H1 (cell line): ENCODE measurements at regions not wholly inside any gene's neighbourhood (a gene's known extent, or its start where the extent isn't known, plus 50 kb on each side); places are given as distances from the start of the nearest gene placed in this dataset.

ENCODE experiments used
- CTCF ChIA-PET: fragments of 300-600 bp; sonication (Branson Sonifier 250); formaldehyde crosslinking; loops from one replicate; lab custom pipeline; 2021; ENCODE audit not compliant: partially characterized antibody; lab: Charles Lee
- POLR2A ChIA-PET: fragments of 300-600 bp; sonication (Branson Sonifier 250); formaldehyde crosslinking; loops from one replicate; lab custom pipeline; 2021; ENCODE audit warnings: inconsistent platforms; ENCODE audit not compliant: partially characterized antibody; lab: Charles Lee
- DNase-seq, 2 experiments: peaks; one replicate each; pipeline versions ENCODE4 v3.0.0 to v3.0.0-alpha.2; 2010 to 2022; ENCODE audit warnings: low spot score in 2 of 2, low read depth in 1 of 2, mixed read lengths in 1 of 2
- FAIRE-seq: peaks from 2 replicates; lab custom pipeline; 2011; peaks lifted over from hg19 to GRCh38; lab: Jason Lieb, UNC
- H2AFZ ChIP-seq: 2 replicates; pipeline ENCODE4 v1.8.1; 2012; ENCODE audit warnings: low read length, inconsistent platforms
- H2AK5ac ChIP-seq: 2 replicates; pipeline ENCODE4 v1.6.1; 2013; ENCODE audit warnings: low read depth, low read length
- H2BK120ac ChIP-seq: replicated peaks from 2 replicates; pipeline ENCODE3; 2013; ENCODE audit warnings: low read depth, low read length, inconsistent platforms
- H2BK12ac ChIP-seq: 2 replicates; pipeline ENCODE4 v1.6.1; 2013; ENCODE audit warnings: low read depth, low read length
- H2BK15ac ChIP-seq: 2 replicates; pipeline ENCODE4 v1.6.1; 2013; ENCODE audit warnings: low read length
- H2BK20ac ChIP-seq: 2 replicates; pipeline ENCODE4 v1.6.1; 2013; ENCODE audit warnings: low read length
- H2BK5ac ChIP-seq: 2 replicates; pipeline ENCODE4 v1.6.1; 2013; ENCODE audit warnings: low read depth, low read length
- H3K14ac ChIP-seq: 2 replicates; pipeline ENCODE4 v1.6.1; 2013; ENCODE audit warnings: inconsistent platforms; ENCODE audit not compliant: insufficient read length
- H3K18ac ChIP-seq: 2 replicates; pipeline ENCODE4 v1.6.1; 2013; ENCODE audit warnings: low read length; ENCODE audit errors: extremely low read depth
- H3K23ac ChIP-seq: 2 replicates; pipeline ENCODE4 v1.6.1; 2013; ENCODE audit warnings: inconsistent platforms; ENCODE audit not compliant: insufficient read length
- H3K23me2 ChIP-seq: 2 replicates; pipeline ENCODE4 v1.6.1; 2013; ENCODE audit warnings: low read depth, low read length
- H3K27ac ChIP-seq: 2 replicates; pipeline ENCODE4 v1.6.1; 2011; ENCODE audit warnings: low read depth, low read length, inconsistent platforms
- H3K27me3 ChIP-seq, 4 experiments: replicated peaks in 1 of 4; 1 replicate in 1 of 4; 2 replicates in 3 of 4; pipeline versions ENCODE4 v1.6.1 to v1.8.1; 2011 to 2013; ENCODE audit warnings: low read length in 3 of 4, mild to moderate bottlenecking in 3 of 4, inconsistent platforms in 2 of 4, mixed read lengths in 2 of 4, moderate library complexity in 1 of 4; ENCODE audit not compliant: control insufficient read depth in 3 of 4, insufficient read depth in 3 of 4; ENCODE audit errors: extremely low read depth in 1 of 4
- H3K36me3 ChIP-seq, 4 experiments: 2 replicates each; pipeline versions ENCODE4 v1.6.1 to v1.8.1; 2011 to 2013; ENCODE audit warnings: mild to moderate bottlenecking in 4 of 4, low read length in 3 of 4, moderate library complexity in 2 of 4, control low read depth in 1 of 4, inconsistent platforms in 1 of 4; ENCODE audit not compliant: insufficient read depth in 4 of 4, control insufficient read depth in 2 of 4
- H3K4ac ChIP-seq: replicated peaks from 2 replicates; pipeline ENCODE3; 2013; ENCODE audit warnings: low read length, low read depth, mixed read lengths, inconsistent platforms; ENCODE audit not compliant: insufficient read length
- H3K4me1 ChIP-seq, 4 experiments: replicated peaks in 1 of 4; 1 replicate in 1 of 4; 2 replicates in 3 of 4; pipeline versions ENCODE4 v1.6.1 to v1.8.1; 2011 to 2013; ENCODE audit warnings: low read length in 3 of 4, inconsistent platforms in 2 of 4, mixed read lengths in 1 of 4; ENCODE audit not compliant: insufficient read depth in 4 of 4, control insufficient read depth in 3 of 4
- H3K4me2 ChIP-seq, 2 experiments: 2 replicates each; pipeline versions ENCODE4 v1.6.1 to v1.8.1; 2011 to 2013; ENCODE audit warnings: low read depth in 2 of 2, low read length in 2 of 2, control low read depth in 1 of 2, inconsistent platforms in 1 of 2, mild to moderate bottlenecking in 1 of 2; ENCODE audit not compliant: insufficient read depth in 1 of 2
- H3K4me3 ChIP-seq, 4 experiments: fragments of 200-600, 300-600 bp in 1 of 4; sonication (generic), shearing (Covaris generic), sonication (Bioruptor Twin) in 1 of 4; 2 replicates each; pipeline versions ENCODE4 v1.5.1 to v1.8.1; 2011 to 2016; ENCODE audit warnings: low read length in 4 of 4, low read depth in 3 of 4, control low read depth in 2 of 4, inconsistent platforms in 2 of 4, mild to moderate bottlenecking in 2 of 4, mixed read lengths in 1 of 4, moderate library complexity in 1 of 4; ENCODE audit not compliant: insufficient read depth in 2 of 4; ENCODE audit errors: extremely low read depth in 1 of 4
- H3K56ac ChIP-seq: replicated peaks from 2 replicates; pipeline ENCODE3; 2013; ENCODE audit warnings: low read depth, mild to moderate bottlenecking, mixed read lengths, low read length, inconsistent platforms; ENCODE audit not compliant: insufficient read length
- H3K79me1 ChIP-seq: 2 replicates; pipeline ENCODE4 v1.6.1; 2013; ENCODE audit warnings: low read depth, low read length, control low read depth
- H3K79me2 ChIP-seq, 2 experiments: 2 replicates each; pipeline versions ENCODE4 v1.6.1 to v1.8.1; 2012 to 2013; ENCODE audit warnings: low read length in 2 of 2, mild to moderate bottlenecking in 2 of 2, inconsistent platforms in 1 of 2; ENCODE audit not compliant: insufficient read depth in 2 of 2, control insufficient read depth in 1 of 2
- H3K9ac ChIP-seq, 4 experiments: replicated peaks in 1 of 4; 1 replicate in 1 of 4; 2 replicates in 3 of 4; pipeline versions ENCODE4 v1.6.1 to v1.8.1; 2011 to 2013; ENCODE audit warnings: low read depth in 3 of 4, low read length in 3 of 4, control low read depth in 2 of 4, mild to moderate bottlenecking in 2 of 4, moderate library complexity in 2 of 4, inconsistent platforms in 1 of 4; ENCODE audit errors: extremely low read depth in 1 of 4
- H3K9me3 ChIP-seq, 2 experiments: 2 replicates each; pipeline versions ENCODE4 v1.6.1 to v1.8.1; 2012 to 2013; ENCODE audit warnings: mild to moderate bottlenecking in 2 of 2, moderate library complexity in 2 of 2, control low read depth in 1 of 2, inconsistent platforms in 1 of 2, low read depth in 1 of 2, low read length in 1 of 2, mixed read lengths in 1 of 2; ENCODE audit not compliant: insufficient read depth in 2 of 2
- H4K20me1 ChIP-seq, 2 experiments: replicated peaks in 1 of 2; 2 replicates each; pipeline versions ENCODE3 to v1.8.1; 2011 to 2013; ENCODE audit warnings: inconsistent platforms in 2 of 2, low read length in 2 of 2, mild to moderate bottlenecking in 1 of 2; ENCODE audit not compliant: insufficient read depth in 2 of 2, control insufficient read depth in 1 of 2
- H4K5ac ChIP-seq: 2 replicates; pipeline ENCODE4 v1.6.1; 2013; ENCODE audit warnings: low read length, low read depth, mixed read lengths, inconsistent platforms; ENCODE audit not compliant: insufficient read length
- H4K8ac ChIP-seq: 2 replicates; pipeline ENCODE4 v1.8.0; 2013; ENCODE audit warnings: mild to moderate bottlenecking, moderate library complexity, low read length, inconsistent platforms; ENCODE audit not compliant: insufficient read depth; ENCODE audit errors: extremely low read depth
- H4K91ac ChIP-seq: replicated peaks from 2 replicates; pipeline ENCODE3; 2013; ENCODE audit warnings: low read length, mixed read lengths, inconsistent platforms; ENCODE audit not compliant: insufficient read length
- ATF3 ChIP-seq: IDR thresholded peaks from 2 replicates; pipeline ENCODE4 v1.6.1; 2011; ENCODE audit warnings: low read depth, mild to moderate bottlenecking, low read length; ENCODE audit not compliant: insufficient read depth
- EP300 ChIP-seq, 2 experiments: IDR thresholded peaks; 1 replicate in 1 of 2; 2 replicates in 1 of 2; pipeline ENCODE4 v1.6.1; 2011 to 2012; ENCODE audit warnings: low read depth in 2 of 2, low read length in 2 of 2, mild to moderate bottlenecking in 2 of 2, borderline replicate concordance in 1 of 2, inconsistent platforms in 1 of 2, moderate library complexity in 1 of 2
- KDM1A ChIP-seq: fragments of 200-600, 300-600 bp; sonication (generic); IDR thresholded peaks from 2 replicates; pipeline ENCODE4 v1.7.1; 2016; ENCODE audit warnings: mild to moderate bottlenecking, low read length, borderline replicate concordance
- POU5F1 ChIP-seq: IDR thresholded peaks from 2 replicates; pipeline ENCODE4 v1.6.1; 2011; ENCODE audit warnings: low read depth, mild to moderate bottlenecking, low read length, moderate library complexity
- RBBP5 ChIP-seq: IDR thresholded peaks from 2 replicates; pipeline ENCODE4 v1.7.1; 2012; ENCODE audit warnings: low read depth, mild to moderate bottlenecking, inconsistent platforms, low read length, moderate library complexity, borderline replicate concordance
- RNF2 ChIP-seq: fragments of 200-900, 300-1000 bp; sonication (generic); IDR thresholded peaks from 2 replicates; pipeline ENCODE4 v1.7.1; 2016; ENCODE audit warnings: borderline replicate concordance, low read depth, mild to moderate bottlenecking, antibody characterized with exemption, low read length; ENCODE audit not compliant: poor library complexity, severe bottlenecking; ENCODE audit errors: missing control alignments
- SP4 ChIP-seq: IDR thresholded peaks from 2 replicates; pipeline ENCODE4 v1.6.1; 2012; ENCODE audit warnings: low read length, inconsistent platforms
- SUZ12 ChIP-seq: fragments of 200-600 bp; sonication (generic); IDR thresholded peaks from 2 replicates; pipeline ENCODE4 v1.6.1; 2012; ENCODE audit warnings: mild to moderate bottlenecking, inconsistent platforms, low read length, moderate library complexity, mixed read lengths
- TCF12 ChIP-seq: IDR thresholded peaks from 2 replicates; pipeline ENCODE4 v1.6.1; 2011; ENCODE audit warnings: low read depth, mild to moderate bottlenecking, low read length
- ZNF274 ChIP-seq: IDR thresholded peaks from 2 replicates; pipeline ENCODE4 v1.7.0; 2012; ENCODE audit warnings: low read length, borderline replicate concordance; ENCODE audit errors: extremely low read depth
- WGBS, 2 experiments: shearing (Covaris generic) in 1 of 2; methylation state at CpG; one replicate each; pipeline versions ENCODE4 v1.1.6 to v1.1.7; 2013 to 2015; ENCODE audit warnings: low lambda C conversion rate in 2 of 2, mixed read lengths in 2 of 2, inconsistent platforms in 1 of 2, low coverage in 1 of 2, missing lambda C conversion rate in 1 of 2; ENCODE audit not compliant: insufficient replicate concordance in 2 of 2, insufficient coverage in 1 of 2, insufficient read length in 1 of 2; ENCODE audit errors: extremely low coverage in 1 of 2, missing lambda C conversion rate in 1 of 2; 5-methylcytosine and 5-hydroxymethylcytosine counted together
- TF ChIP-seq, protein P1 (sequence below), 3 experiments: IDR thresholded peaks; 1 replicate in 2 of 3; 2 replicates in 1 of 3; pipeline versions ENCODE4 v1.5.1 to v1.6.1; 2011; ENCODE audit warnings: low read length in 3 of 3, mild to moderate bottlenecking in 3 of 3, inconsistent platforms in 2 of 3, low read depth in 1 of 3, moderate library complexity in 1 of 3; ENCODE audit not compliant: insufficient read depth in 1 of 3; ENCODE audit errors: control extremely low read depth in 1 of 3

GRCh38 chr3:80434366-80434765 lies 666.6 kb upstream of the ROBO1 start:
- H3K23ac ChIP-seq: no peak overlapping the region
- POLR2A ChIA-PET: interaction anchor here (0.5 kb wide), 1 partner anchor 11 kb away, joined by 3 read pairs; no protein-coding TSS in a partner anchor
- no peak overlapping the region for H3K4me3 ChIP-seq
- TF ChIP-seq KDM1A (no peak), RBBP5 (no peak), RNF2 (no peak), TCF12 (no peak), ZNF274 (no peak), SP4 (no peak), ATF3 (no peak), POU5F1 (no peak), EP300 (IDR thresholded peaks at IDR 0.05; ENCODE audit: borderline replicate concordance in 1 of 2, low read depth in 2 of 2, low read length in 2 of 2) (no peak), SUZ12 (no peak)
- TF ChIP-seq, protein P1, sequence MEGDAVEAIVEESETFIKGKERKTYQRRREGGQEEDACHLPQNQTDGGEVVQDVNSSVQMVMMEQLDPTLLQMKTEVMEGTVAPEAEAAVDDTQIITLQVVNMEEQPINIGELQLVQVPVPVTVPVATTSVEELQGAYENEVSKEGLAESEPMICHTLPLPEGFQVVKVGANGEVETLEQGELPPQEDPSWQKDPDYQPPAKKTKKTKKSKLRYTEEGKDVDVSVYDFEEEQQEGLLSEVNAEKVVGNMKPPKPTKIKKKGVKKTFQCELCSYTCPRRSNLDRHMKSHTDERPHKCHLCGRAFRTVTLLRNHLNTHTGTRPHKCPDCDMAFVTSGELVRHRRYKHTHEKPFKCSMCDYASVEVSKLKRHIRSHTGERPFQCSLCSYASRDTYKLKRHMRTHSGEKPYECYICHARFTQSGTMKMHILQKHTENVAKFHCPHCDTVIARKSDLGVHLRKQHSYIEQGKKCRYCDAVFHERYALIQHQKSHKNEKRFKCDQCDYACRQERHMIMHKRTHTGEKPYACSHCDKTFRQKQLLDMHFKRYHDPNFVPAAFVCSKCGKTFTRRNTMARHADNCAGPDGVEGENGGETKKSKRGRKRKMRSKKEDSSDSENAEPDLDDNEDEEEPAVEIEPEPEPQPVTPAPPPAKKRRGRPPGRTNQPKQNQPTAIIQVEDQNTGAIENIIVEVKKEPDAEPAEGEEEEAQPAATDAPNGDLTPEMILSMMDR (IDR thresholded peaks at IDR 0.05; ENCODE audit: control extremely low read depth in 1 of 3, insufficient read depth in 1 of 3, low read depth in 1 of 3, low read length in 3 of 3): no peak

More at GRCh38 chr3:80434366-80434765, 666.6 kb upstream of the ROBO1 start:
- Histone ChIP-seq H4K5ac (no peak overlapping the region), H3K79me1 (no peaks in the 10 kb centered on the region), H4K8ac (no peak overlapping the region), H3K56ac (no peak overlapping the region), H4K91ac (no peak overlapping the region), H2BK20ac (no peak overlapping the region), H3K9ac (no peak overlapping the region), H3K18ac (no peak overlapping the region), H3K4me2 (no peak overlapping the region), H3K14ac (no peak overlapping the region), H3K9me3 (no peaks in the 10 kb centered on the region), H4K20me1 (no peaks in the 10 kb centered on the region), H3K23me2 (no peaks in the 10 kb centered on the region), H3K4ac (no peak overlapping the region), H2AFZ (no peak overlapping the region), H3K27me3 (no peaks in the 10 kb centered on the region), H2AK5ac (no peak overlapping the region), H2BK120ac (no peak overlapping the region), H3K79me2 (no peaks in the 10 kb centered on the region), H2BK12ac (no peak overlapping the region), H3K36me3 (no peaks in the 10 kb centered on the region), H3K4me1 (no peaks in the 10 kb centered on the region), H2BK15ac (no peak overlapping the region), H2BK5ac (no peak overlapping the region), H3K27ac (no peak overlapping the region)
- CTCF ChIA-PET: no interaction called here
- FAIRE-seq (no peak), DNase-seq (no peak)
- 85% methylated on average over 3 of the region's 3 CpGs; no CpG with 5 or more reads in 1 of the 2 experiments for WGBS, 2 experiments
